SK-N-SH treated with all-trans-retinoic acid at 6 μM for 48 hours (cell line): ENCODE measurements at regions not wholly inside any gene's neighbourhood (a gene's known extent, or its start where the extent isn't known, plus 50 kb on each side); places are given as distances from the start of the nearest gene placed in this dataset.

ENCODE experiments used
- ATAC-seq: fragments of 200-7000 bp; cut with Tn5 transposase; 3 replicates; pipeline ENCODE4 v1.9.1; 2020; ENCODE audit warnings: mild to moderate bottlenecking, moderate library complexity
- CREB5 ChIP-seq: fragments of 250-450 bp; sonication (Bioruptor Pico); IDR thresholded peaks from 2 replicates; pipeline ENCODE4 v1.5.1; 2020; ENCODE audit warnings: low read depth, mild to moderate bottlenecking, moderate library complexity
- CSDC2 ChIP-seq: fragments of 250-450 bp; sonication (Bioruptor Pico); IDR thresholded peaks from 2 replicates; pipeline ENCODE4 v1.5.0; 2020; ENCODE audit warnings: mild to moderate bottlenecking, moderate library complexity
- CSRNP3 ChIP-seq: fragments of 250-450 bp; sonication (Bioruptor Pico); IDR thresholded peaks from 2 replicates; pipeline ENCODE4 v1.5.1; 2021; ENCODE audit warnings: mild to moderate bottlenecking, moderate library complexity
- GLIS3 ChIP-seq: fragments of 250-450 bp; sonication (Bioruptor Pico); IDR thresholded peaks from 2 replicates; pipeline ENCODE4 v1.5.0; 2020; ENCODE audit warnings: mild to moderate bottlenecking, moderate library complexity
- ISL1 ChIP-seq: fragments of 250-450 bp; sonication (Bioruptor Pico); IDR thresholded peaks from 2 replicates; pipeline ENCODE4 v2.1.2; 2022; ENCODE audit warnings: mild to moderate bottlenecking, moderate library complexity
- OSR1 ChIP-seq: fragments of 250-450 bp; sonication (Bioruptor Pico); IDR thresholded peaks from 2 replicates; pipeline ENCODE4 v1.8.0; 2022; ENCODE audit warnings: moderate library complexity, mild to moderate bottlenecking, inconsistent platforms
- PATZ1 ChIP-seq: fragments of 250-450 bp; sonication (Bioruptor Pico); IDR thresholded peaks from 2 replicates; pipeline ENCODE4 v1.8.0; 2020; ENCODE audit warnings: mild to moderate bottlenecking, moderate library complexity, borderline replicate concordance
- POU6F1 ChIP-seq: fragments of 250-450 bp; sonication (Bioruptor Pico); IDR thresholded peaks from 2 replicates; pipeline ENCODE4 v1.8.0; 2021; ENCODE audit warnings: low read depth, mild to moderate bottlenecking, moderate library complexity, borderline replicate concordance
- PPARA ChIP-seq: fragments of 250-450 bp; sonication (Bioruptor Pico); IDR thresholded peaks from 2 replicates; pipeline ENCODE4 v1.5.0; 2020; ENCODE audit warnings: mild to moderate bottlenecking, borderline replicate concordance
- RARB ChIP-seq: fragments of 250-450 bp; sonication (Bioruptor Pico); IDR thresholded peaks from 2 replicates; pipeline ENCODE4 v1.8.0; 2021; ENCODE audit warnings: mild to moderate bottlenecking, moderate library complexity
- SNAI2 ChIP-seq: fragments of 250-450 bp; sonication (Bioruptor Pico); IDR thresholded peaks from 2 replicates; pipeline ENCODE4 v1.5.0; 2020; ENCODE audit warnings: mild to moderate bottlenecking, moderate library complexity
- TOX ChIP-seq: fragments of 250-450 bp; sonication (Bioruptor Pico); IDR thresholded peaks from 2 replicates; pipeline ENCODE4 v1.8.0; 2021; ENCODE audit warnings: mild to moderate bottlenecking, moderate library complexity, borderline replicate concordance
- TSHZ2 ChIP-seq: fragments of 250-450 bp; sonication (Bioruptor Pico); IDR thresholded peaks from 2 replicates; pipeline ENCODE4 v1.5.0; 2020; ENCODE audit warnings: mild to moderate bottlenecking, moderate library complexity
- ZC3H10 ChIP-seq: fragments of 250-450 bp; sonication (Bioruptor Pico); IDR thresholded peaks from 2 replicates; pipeline ENCODE4 v1.5.1; 2021; ENCODE audit warnings: mild to moderate bottlenecking, moderate library complexity
- ZFP3 ChIP-seq: fragments of 250-450 bp; sonication (Bioruptor Pico); IDR thresholded peaks from 2 replicates; pipeline ENCODE4 v1.5.0; 2020; ENCODE audit warnings: mild to moderate bottlenecking, moderate library complexity
- ZFP30 ChIP-seq: fragments of 450-650 bp; formaldehyde crosslinking; IDR thresholded peaks from 2 replicates; pipeline ENCODE4 v1.5.0; 2022; ENCODE audit warnings: mild to moderate bottlenecking, moderate library complexity
- ZNF565 ChIP-seq: fragments of 450-650 bp; formaldehyde crosslinking; conservative IDR thresholded peaks from 2 replicates; pipeline ENCODE4 v1.5.0; 2020; ENCODE audit warnings: low read depth, mild to moderate bottlenecking, moderate library complexity
- ZNF70 ChIP-seq: fragments of 450-650 bp; formaldehyde crosslinking; IDR thresholded peaks from 2 replicates; pipeline ENCODE4 v1.5.0; 2020; ENCODE audit warnings: mild to moderate bottlenecking, moderate library complexity

GRCh38 chr13:85969331-85969730 is 170.1 kb upstream of the SLITRK6 start (continued):
- no peak for TF ChIP-seq ZNF565

GRCh38 chr13:85935868-85936467 is 136.7 kb upstream of the SLITRK6 start:
- no peak for TF ChIP-seq ISL1
- TF ChIP-seq GLIS3 (CRISPR knock-in tag), result no peak
- no peak for TF ChIP-seq OSR1 (CRISPR knock-in tag)
- TF ChIP-seq POU6F1, result no peak
- no peak for TF ChIP-seq TOX (CRISPR knock-in tag)
- TF ChIP-seq ZFP3 (CRISPR knock-in tag), result no peak
- no peak for TF ChIP-seq CSDC2 (CRISPR knock-in tag)
- TF ChIP-seq SNAI2 (CRISPR knock-in tag), result no peak
- TF ChIP-seq RARB (CRISPR knock-in tag), result no peak
- no peak for TF ChIP-seq ZFP30 (CRISPR knock-in tag)
- TF ChIP-seq CREB5 (CRISPR knock-in tag), result no peak
- no peak for TF ChIP-seq PPARA (CRISPR knock-in tag)
- no peak for TF ChIP-seq CSRNP3 (CRISPR knock-in tag)
- ATAC-seq, result no peak

GRCh38 chr13:85930108-85930507 is 130.9 kb upstream of the SLITRK6 start:
- ATAC-seq, result no peak
- TF ChIP-seq ZC3H10 (CRISPR knock-in tag) (no peak), ZNF70 (CRISPR knock-in tag) (no peak), CSRNP3 (CRISPR knock-in tag) (no peak), TSHZ2 (no peak), ZFP3 (CRISPR knock-in tag) (no peak), POU6F1 (no peak), PATZ1 (CRISPR knock-in tag) (no peak)
